DMS53 treated with DMSO at 0.1 percent for 48 hours (cell line): ENCODE measurements at regions not wholly inside any gene's neighbourhood (a gene's known extent, or its start where the extent isn't known, plus 50 kb on each side); places are given as distances from the start of the nearest gene placed in this dataset.

Experiments used
- DNase-seq: peaks from one replicate; lab custom pipeline; 2025; ENCODE audit not compliant: unreplicated experiment; lab: John Stamatoyannopoulos, UW

DNA sequence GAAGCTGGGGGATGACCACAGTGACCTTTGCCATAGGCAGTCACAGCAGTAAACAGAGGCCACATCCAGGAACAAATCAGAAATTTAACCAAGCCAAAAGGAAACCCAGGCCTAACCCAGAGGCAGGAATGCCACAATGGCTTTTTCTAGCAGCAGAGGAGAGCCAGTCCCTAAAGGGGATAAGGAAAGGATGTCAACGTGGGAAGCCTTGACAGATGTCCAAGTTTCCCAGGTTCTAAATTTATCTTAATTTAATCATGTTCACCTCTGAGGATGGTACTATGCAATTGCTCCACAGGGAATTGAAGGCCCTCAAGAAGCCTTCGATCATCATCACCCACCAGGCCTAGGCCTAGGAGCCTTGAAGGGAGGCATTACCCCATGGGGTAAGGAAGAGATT is 374.7 kb downstream of the TNS1 start:
- no peak for DNase-seq

GRCh38 chr2:217626926-217627325 is 375.9 kb downstream of the TNS1 start:
- no peak for DNase-seq

GRCh38 chr2:217625557-217626169 is 377.1 kb downstream of the TNS1 start:
- no peak for DNase-seq

DNA sequence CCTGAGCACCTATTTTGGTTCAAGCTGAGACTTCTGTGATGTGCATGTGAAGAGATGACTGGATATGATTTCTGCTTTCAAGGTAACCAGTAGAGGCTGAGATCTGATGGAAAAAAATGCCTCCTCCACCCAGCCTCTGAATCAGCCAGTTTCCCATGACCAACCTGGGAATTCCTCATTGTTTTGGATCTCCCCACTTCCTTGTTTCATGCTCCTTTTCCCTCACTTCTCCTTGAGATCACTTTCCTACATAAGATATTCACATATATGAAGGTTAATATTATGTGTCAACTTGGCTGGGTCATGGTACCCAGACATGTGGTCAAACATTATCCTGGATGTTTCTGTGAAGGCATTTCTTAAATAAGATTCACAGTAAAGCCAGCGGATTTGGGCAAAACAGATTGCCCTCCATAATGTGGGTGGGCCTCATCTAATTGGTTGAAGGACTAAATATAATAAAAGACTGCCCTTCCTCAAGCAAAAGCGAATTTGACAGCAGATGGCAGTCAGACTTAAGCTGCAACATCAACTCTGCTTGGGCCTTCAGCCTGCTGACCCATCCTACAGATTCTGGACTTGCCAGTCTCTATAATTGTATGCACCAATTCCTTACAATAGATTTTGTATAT is 379.4 kb downstream of the TNS1 start:
- no peak for DNase-seq

GRCh38 chr2:217622205-217623060 is 380.4 kb downstream of the TNS1 start:
- peak; percentile 75 for DNase-seq

DNA sequence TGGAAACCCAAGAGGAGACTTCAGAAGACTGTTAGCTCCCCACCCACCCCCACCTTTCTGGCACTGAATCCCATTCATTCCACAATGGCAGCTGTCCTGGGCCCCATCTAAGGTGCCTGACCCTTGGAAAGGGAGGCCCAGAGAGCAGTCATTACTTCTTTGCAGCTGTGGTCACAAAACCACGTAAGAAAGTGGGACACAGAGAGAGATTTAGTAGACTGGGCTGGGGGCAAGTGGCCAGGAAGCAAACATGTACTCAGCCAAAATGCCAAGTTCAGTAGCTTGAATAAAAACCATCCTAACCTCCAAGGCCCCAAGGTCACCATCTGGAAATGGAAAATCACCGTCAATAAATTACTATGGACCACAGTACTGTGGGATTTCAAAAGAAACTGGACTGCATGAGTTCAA is 381.4 kb downstream of the TNS1 start:
- DNase-seq, result no peak

DNA sequence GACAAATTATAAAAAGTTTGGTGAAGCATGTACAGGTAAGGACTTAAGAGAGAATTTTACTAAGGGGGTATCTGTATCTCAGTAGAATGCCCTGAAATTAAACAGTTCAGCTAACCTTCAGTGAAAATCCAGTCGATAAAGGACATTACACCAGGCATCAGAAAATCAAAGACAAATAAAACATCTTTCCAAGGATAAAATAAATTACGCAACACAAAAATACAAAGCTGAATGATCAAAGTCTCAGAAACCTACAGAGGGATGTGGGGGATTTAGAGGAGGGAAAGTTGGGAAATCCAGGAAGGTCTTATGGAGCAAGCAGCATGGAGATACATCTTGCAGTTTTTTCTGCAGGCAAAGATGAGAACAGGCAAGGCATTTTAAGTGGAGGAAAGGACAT is 384.1 kb downstream of the TNS1 start:
- DNase-seq, result no peak

DNA sequence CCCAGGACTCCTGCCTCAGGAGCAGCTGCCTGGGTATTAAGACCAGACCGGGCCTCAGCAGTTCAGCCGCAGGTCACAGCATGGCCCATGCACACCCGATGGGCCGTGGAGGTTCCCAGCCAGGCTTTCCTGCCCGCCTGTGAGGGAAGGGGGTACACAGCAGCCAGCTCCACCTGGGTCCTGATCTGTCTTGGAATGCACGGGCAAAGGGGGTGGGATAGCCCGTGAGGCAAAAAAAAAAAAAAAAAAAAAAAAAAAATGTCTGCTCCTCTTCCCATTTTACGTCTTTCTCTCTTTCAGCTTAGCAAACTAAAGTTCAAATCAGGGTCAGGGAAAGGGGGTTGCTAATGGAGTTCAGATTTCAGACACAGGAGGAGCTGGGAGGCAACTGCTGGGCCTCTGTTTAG is 385.2 kb downstream of the TNS1 start:
- DNase-seq, result no peak

GRCh38 chr2:217616936-217617335 is 385.9 kb downstream of the TNS1 start:
- no peak for DNase-seq

- DNase-seq, result no peak
Measured at GRCh38 chr2:217615171-217615570, 387.6 kb downstream of the TNS1 start.

- DNase-seq, result no peak
Measured at GRCh38 chr2:217614498-217614897, 388.3 kb downstream of the TNS1 start.

GRCh38 chr2:217614096-217614495 is 388.7 kb downstream of the TNS1 start:
- DNase-seq, result no peak

DNA sequence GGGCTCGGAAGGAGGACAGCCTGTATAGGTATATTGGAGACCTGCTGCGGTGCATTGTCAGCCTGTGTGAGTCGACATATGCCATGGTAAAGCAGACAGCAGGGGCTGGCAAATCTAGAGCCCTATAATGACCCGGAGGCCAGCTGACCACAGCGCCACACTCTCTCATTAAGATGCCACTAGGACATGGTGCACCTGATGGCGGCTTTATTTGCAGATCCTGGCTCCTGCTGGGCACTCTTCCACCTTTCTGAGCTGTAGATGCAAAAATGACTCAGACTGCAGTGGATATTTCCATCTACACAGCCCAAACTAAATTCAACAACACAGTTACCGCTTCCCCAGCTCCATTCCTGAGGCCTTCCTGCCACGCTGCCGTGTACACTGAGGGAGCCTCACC is 389.9 kb downstream of the TNS1 start:
- DNase-seq, result no peak

- DNase-seq, result no peak
Measured at GRCh38 chr2:217612211-217612610, 390.6 kb downstream of the TNS1 start.

DNA sequence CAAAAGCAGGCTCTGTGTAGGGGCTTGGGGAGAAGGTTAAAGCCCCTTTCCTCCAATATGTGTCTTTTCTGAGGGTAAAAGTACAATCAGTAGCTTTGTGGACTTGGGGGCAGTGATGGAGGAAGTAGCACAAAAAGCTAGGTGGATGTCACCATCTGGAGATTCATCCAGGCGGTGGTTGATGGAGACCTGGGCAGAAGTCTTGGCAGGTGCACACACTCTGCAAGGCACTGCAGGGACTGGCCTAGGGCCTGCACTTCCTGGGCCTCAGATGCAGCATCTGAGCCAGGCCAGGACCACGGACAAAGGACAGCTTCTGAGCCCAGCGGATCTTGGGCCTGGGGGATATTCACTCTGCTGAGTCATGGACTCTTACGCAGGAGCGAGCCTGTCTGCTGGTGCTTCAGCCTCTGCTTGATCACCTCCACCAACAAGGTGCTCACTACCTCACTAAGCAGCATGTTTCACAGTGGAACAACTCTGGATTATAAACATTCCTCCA is 391.1 kb downstream of the TNS1 start:
- no peak for DNase-seq

- DNase-seq, result no peak
Measured at GRCh38 chr2:217611056-217611455, 391.7 kb downstream of the TNS1 start.

- DNase-seq, result peak; percentile 97
Measured at GRCh38 chr2:217610401-217610814, 392.4 kb downstream of the TNS1 start.

GRCh38 chr2:217609952-217610351 is 392.8 kb downstream of the TNS1 start:
- peak; percentile 85 for DNase-seq

DNA sequence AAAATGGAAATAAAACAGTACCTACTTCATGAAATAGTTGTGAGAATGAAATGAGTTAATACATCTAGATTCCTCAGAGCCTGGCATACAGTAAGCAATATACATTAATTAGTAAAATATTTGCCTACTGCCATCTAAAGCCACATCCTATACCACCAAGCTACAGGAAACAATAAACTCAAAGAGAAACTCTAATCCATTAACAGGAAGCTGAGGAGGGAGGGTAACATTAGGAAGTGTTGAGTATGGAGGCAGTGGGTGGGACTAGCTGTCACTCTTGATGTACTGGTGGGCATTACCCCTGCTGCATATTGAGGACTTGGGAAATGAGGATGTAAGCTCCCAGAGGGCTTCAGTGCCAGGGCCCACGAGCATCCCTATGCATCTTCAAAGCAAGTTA is 396.5 kb downstream of the TNS1 start:
- no peak for DNase-seq

DNA sequence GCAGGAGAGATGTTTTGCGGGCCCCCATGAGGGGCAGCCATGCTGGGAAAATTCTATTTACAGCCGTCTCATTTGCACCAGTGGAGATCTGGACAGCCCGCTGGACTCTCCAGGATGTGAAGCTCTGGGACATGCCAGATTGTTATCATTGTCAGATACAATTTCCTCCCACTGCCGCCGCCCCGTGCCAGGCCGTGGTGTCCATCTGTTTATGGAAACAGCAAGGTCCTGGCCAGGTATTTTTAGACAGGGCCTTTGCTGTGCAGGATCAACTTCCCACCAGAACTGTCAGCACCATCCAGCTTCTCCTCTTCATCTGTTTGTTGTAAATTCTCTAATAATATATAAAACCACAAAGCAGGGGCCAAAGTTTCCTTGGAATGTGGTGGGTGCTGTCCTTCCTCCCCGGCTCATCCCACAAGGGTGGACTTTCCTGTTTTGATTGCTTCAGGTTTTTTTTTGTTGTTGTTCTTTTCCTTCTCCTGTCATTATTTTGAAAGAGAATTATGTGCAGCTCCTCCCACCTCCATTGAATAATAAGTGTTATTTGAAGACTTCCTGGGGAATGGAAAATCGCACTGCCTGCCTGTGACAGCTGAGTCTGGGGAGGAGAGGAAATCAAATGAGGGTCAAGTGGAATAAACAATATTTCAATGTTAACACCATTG is 398.1 kb downstream of the TNS1 start:
- no peak for DNase-seq

GRCh38 chr2:217601601-217602000 is 401.2 kb downstream of the TNS1 start:
- no peak for DNase-seq
